Progenitor cell of endocrine pancreas (in vitro differentiated cells): ENCODE measurements at regions not wholly inside any gene's neighbourhood (a gene's known extent, or its start where the extent isn't known, plus 50 kb on each side); places are given as distances from the start of the nearest gene placed in this dataset.

Experiments
- DNase-seq: peaks from one replicate; pipeline ENCODE4 v3.0.0; 2021; ENCODE audit warnings: low spot score; ENCODE audit not compliant: unreplicated experiment
- H3K27ac Mint-ChIP-seq: 2 replicates; pipeline ENCODE4 v1.8.0; 2021; ENCODE audit warnings: mild to moderate bottlenecking, moderate library complexity, mixed read lengths
- H3K27me3 Mint-ChIP-seq: 2 replicates; pipeline ENCODE4 v1.8.0; 2021; ENCODE audit warnings: mixed read lengths
- H3K36me3 Mint-ChIP-seq: 2 replicates; pipeline ENCODE4 v1.8.0; 2022; ENCODE audit warnings: mixed read lengths; ENCODE audit not compliant: insufficient read depth
- H3K4me1 Mint-ChIP-seq: 2 replicates; pipeline ENCODE4 v1.8.0; 2021; ENCODE audit warnings: low read depth, mixed read lengths
- H3K4me3 Mint-ChIP-seq: 2 replicates; pipeline ENCODE4 v1.8.0; 2021; ENCODE audit warnings: low read depth, mild to moderate bottlenecking, moderate library complexity, mixed read lengths
- H3K9me3 Mint-ChIP-seq: 2 replicates; pipeline ENCODE4 v1.8.0; 2021; ENCODE audit warnings: low read depth, mixed read lengths
- CTCF ChIP-seq: fragments of 200-600 bp; sonication (generic); IDR thresholded peaks from one replicate; pipeline ENCODE4 v1.5.0; 2021; ENCODE audit warnings: antibody characterized with exemption, mild to moderate bottlenecking; ENCODE audit not compliant: unreplicated experiment

- Mint-ChIP-seq H3K27me3 (peaks cover 16% of the 10 kb centered on the region), H3K4me1 (no peaks in the 10 kb centered on the region), H3K4me3 (no peak overlapping the region), H3K36me3 (no peaks in the 10 kb centered on the region), H3K27ac (no peak overlapping the region), H3K9me3 (no peaks in the 10 kb centered on the region)
- DNase-seq: no peak
- no peak for TF ChIP-seq CTCF
Measured at GRCh38 chr1:221016751-221017150, 137.5 kb downstream of the HLX start.

GRCh38 chr1:221018414-221018813 is 139.2 kb downstream of the HLX start:
- Mint-ChIP-seq H3K27me3 (peaks cover 11% of the 10 kb centered on the region), H3K4me3 (no peak overlapping the region), H3K27ac (no peak overlapping the region), H3K9me3 (no peaks in the 10 kb centered on the region), H3K36me3 (no peaks in the 10 kb centered on the region), H3K4me1 (peaks cover 2% of the 10 kb centered on the region)
- DNase-seq: no peak
- no peak for TF ChIP-seq CTCF

GRCh38 chr1:221022331-221022730 is 143.1 kb downstream of the HLX start:
- H3K27ac Mint-ChIP-seq: no peak overlapping the region
- no peaks in the 10 kb centered on the region for H3K9me3 Mint-ChIP-seq
- no peak for TF ChIP-seq CTCF
- peaks cover 2% of the 10 kb centered on the region for H3K4me1 Mint-ChIP-seq
- H3K36me3 Mint-ChIP-seq: no peaks in the 10 kb centered on the region
- peaks cover 13% of the 10 kb centered on the region for H3K27me3 Mint-ChIP-seq
- DNase-seq: no peak
- no peak overlapping the region for H3K4me3 Mint-ChIP-seq

GRCh38 chr1:221023482-221023881 is 144.2 kb downstream of the HLX start:
- H3K27me3 Mint-ChIP-seq: peaks cover 13% of the 10 kb centered on the region
- no peak for DNase-seq
- no peaks in the 10 kb centered on the region for H3K9me3 Mint-ChIP-seq
- peaks cover 2% of the 10 kb centered on the region for H3K4me1 Mint-ChIP-seq
- no peak for TF ChIP-seq CTCF
- no peak overlapping the region for H3K4me3 Mint-ChIP-seq
- H3K36me3 Mint-ChIP-seq: no peaks in the 10 kb centered on the region
- no peak overlapping the region for H3K27ac Mint-ChIP-seq

- peaks cover 13% of the 10 kb centered on the region for H3K27me3 Mint-ChIP-seq
- H3K27ac Mint-ChIP-seq: no peak overlapping the region
- no peak for TF ChIP-seq CTCF
- H3K4me1 Mint-ChIP-seq: peaks cover 2% of the 10 kb centered on the region
- H3K36me3 Mint-ChIP-seq: no peaks in the 10 kb centered on the region
- no peak overlapping the region for H3K4me3 Mint-ChIP-seq
- no peaks in the 10 kb centered on the region for H3K9me3 Mint-ChIP-seq
- DNase-seq: no peak
Measured at GRCh38 chr1:221025501-221025900, 146.3 kb downstream of the HLX start.

GRCh38 chr1:221025956-221026355 is 146.7 kb downstream of the HLX start:
- no peak overlapping the region for H3K4me3 Mint-ChIP-seq
- H3K9me3 Mint-ChIP-seq: no peaks in the 10 kb centered on the region
- no peak overlapping the region for H3K27ac Mint-ChIP-seq
- H3K36me3 Mint-ChIP-seq: no peaks in the 10 kb centered on the region
- DNase-seq: no peak
- no peak for TF ChIP-seq CTCF
- H3K27me3 Mint-ChIP-seq: peaks cover 10% of the 10 kb centered on the region
- H3K4me1 Mint-ChIP-seq: peaks cover 2% of the 10 kb centered on the region
